ENCODE measurements at regions not wholly inside any gene's neighbourhood (a gene's known extent, or its start where the extent isn't known, plus 50 kb on each side); places are given as distances from the start of the nearest gene placed in this dataset.

GRCh38 chr3:23644099-23644498 is 161.7 kb upstream of the UBE2E1 start:
- Mint-ChIP-seq H3K9me3 (no peaks in the 10 kb centered on the region), H3K4me1 (no peaks in the 10 kb centered on the region)
- ATAC-seq = no peak

GRCh38 chr3:23644676-23645075 is 161.1 kb upstream of the UBE2E1 start:
- Mint-ChIP-seq H3K4me3 (no peak overlapping the region), H3K9me3 (no peaks in the 10 kb centered on the region), H3K36me3 (no peaks in the 10 kb centered on the region), H3K27ac (no peak overlapping the region), H3K4me1 (no peaks in the 10 kb centered on the region)
- DNase-seq (ENCODE audit: low spot score in 2 of 2) (no peak), ATAC-seq (no peak)

More at GRCh38 chr3:23644099-23644498, 161.7 kb upstream of the UBE2E1 start:
- Mint-ChIP-seq H3K4me3 (no peak overlapping the region), H3K27ac (no peak overlapping the region), H3K36me3 (no peaks in the 10 kb centered on the region)
- DNase-seq (ENCODE audit: low spot score in 2 of 2) = no peak

DNA sequence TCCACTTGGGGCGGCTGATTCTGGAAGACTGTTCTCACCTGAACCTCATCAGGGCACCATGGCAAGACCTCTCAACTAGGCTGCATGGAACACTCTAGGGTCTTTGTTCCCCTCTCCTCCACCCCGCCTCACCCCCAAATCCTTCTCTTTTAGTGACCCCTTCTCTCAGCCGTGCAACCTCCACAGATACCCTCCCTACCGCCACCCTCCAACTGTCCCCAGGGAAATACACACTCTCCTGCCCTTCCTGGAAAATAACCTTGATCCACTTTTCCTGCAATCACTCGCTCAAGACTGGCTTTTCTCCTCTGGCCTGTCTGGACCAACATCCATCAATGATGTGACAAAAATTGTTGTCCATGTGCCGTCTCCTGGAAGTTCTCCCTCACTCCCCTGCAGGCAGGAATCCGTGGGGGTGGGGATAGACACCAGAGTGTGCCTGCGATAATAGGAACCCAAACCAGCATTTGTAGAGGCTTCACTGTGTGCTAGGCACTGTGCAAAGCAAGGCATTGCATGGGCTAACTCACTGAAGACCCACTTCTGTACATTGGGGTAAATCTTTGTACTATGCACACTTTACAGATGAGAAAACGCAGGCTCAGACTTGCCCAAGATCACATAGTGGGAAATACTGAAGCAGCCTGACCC is 160.1 kb upstream of the UBE2E1 start:
- Mint-ChIP-seq H3K4me3 (no peak overlapping the region), H3K27ac (no peak overlapping the region), H3K36me3 (no peaks in the 10 kb centered on the region), H3K4me1 (no peaks in the 10 kb centered on the region), H3K9me3 (no peaks in the 10 kb centered on the region)
- DNase-seq (ENCODE audit: low spot score in 2 of 2) (no peak), ATAC-seq (no peak)

DNA sequence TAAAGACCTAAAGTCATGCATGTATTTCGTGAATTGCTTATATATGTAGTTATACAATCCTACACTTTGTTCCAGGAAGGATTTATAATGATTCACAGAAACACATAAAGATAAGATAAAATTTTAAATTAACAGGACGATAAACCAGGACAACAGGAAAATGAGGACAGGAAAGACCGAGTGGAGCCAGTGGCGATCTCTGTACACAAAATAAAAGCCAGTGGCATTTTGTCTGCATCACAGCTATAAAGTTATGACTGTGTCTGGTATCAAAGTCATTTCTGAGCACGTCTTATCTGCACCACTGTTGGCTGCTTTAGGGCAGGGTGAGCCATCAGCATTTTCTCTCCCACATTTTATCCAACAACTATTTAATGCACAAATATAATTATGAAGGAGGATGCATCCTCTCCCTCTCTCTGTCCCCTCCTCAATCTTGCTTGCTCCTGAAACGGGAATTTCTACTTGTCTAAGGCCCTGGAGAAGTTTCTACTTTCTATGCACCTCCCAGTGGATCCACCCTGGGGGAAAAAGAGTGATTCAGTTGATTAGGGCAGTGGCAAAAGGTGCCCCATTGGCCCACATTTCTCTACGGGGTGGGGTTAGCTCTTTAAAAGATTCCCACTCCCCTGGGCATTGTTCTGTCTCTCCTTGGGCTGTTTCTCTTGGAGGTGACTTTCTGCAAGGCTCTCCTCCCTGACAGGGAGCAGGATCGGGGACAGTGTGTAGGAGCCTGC is 159.4 kb upstream of the UBE2E1 start:
- no peak for ATAC-seq
- Mint-ChIP-seq H3K4me1 (no peaks in the 10 kb centered on the region), H3K4me3 (no peak overlapping the region), H3K36me3 (no peaks in the 10 kb centered on the region), H3K27ac (no peak overlapping the region), H3K9me3 (no peaks in the 10 kb centered on the region)
- DNase-seq (ENCODE audit: low spot score in 2 of 2) = no peak

DNA sequence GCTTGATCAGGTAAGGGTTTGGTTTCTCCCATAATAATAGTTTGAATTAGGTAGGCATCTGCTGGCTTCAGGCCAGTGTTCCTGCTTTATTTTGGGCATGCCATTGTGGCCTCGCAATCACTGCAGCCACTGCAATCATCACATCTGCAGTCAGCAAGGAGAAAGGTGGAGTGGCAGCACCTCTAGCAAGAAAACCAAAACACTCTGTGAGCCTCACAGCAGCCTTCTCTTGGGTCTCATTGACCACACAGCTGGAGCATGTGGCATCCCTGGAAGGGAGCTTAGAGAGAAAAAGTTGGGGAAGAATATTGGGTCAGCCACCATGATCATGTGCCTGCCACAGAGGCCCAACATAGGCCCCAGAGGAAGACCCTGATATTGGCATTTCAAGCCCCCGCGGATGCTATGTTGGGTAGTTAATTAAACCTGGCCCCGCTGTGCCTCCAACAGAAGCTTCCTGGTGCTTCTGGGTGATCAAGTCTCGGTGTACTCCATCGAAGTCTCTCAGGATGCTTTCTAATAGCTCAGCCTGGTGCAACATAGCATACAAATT is 158.0 kb upstream of the UBE2E1 start:
- no peaks in the 10 kb centered on the region for H3K36me3 Mint-ChIP-seq
- DNase-seq (ENCODE audit: low spot score in 2 of 2) = no peak
- no peaks in the 10 kb centered on the region for H3K4me1 Mint-ChIP-seq
- H3K27ac Mint-ChIP-seq = no peak overlapping the region
- no peak overlapping the region for H3K4me3 Mint-ChIP-seq
- H3K9me3 Mint-ChIP-seq = no peaks in the 10 kb centered on the region
- ATAC-seq = no peak

GRCh38 chr3:23648326-23648995 is 157.3 kb upstream of the UBE2E1 start:
- H3K27ac Mint-ChIP-seq = no peak overlapping the region
- DNase-seq (ENCODE audit: low spot score in 2 of 2) (no peak), ATAC-seq (no peak)
- no peaks in the 10 kb centered on the region for H3K36me3 Mint-ChIP-seq
- H3K4me3 Mint-ChIP-seq = no peak overlapping the region
- no peaks in the 10 kb centered on the region for H3K9me3 Mint-ChIP-seq
- no peaks in the 10 kb centered on the region for H3K4me1 Mint-ChIP-seq

GRCh38 chr3:23648996-23649395 is 156.8 kb upstream of the UBE2E1 start:
- Mint-ChIP-seq H3K4me3 (no peak overlapping the region), H3K36me3 (no peaks in the 10 kb centered on the region), H3K27ac (no peak overlapping the region), H3K9me3 (no peaks in the 10 kb centered on the region), H3K4me1 (no peaks in the 10 kb centered on the region)
- no peak for DNase-seq (ENCODE audit: low spot score in 2 of 2)
- ATAC-seq = no peak

DNA sequence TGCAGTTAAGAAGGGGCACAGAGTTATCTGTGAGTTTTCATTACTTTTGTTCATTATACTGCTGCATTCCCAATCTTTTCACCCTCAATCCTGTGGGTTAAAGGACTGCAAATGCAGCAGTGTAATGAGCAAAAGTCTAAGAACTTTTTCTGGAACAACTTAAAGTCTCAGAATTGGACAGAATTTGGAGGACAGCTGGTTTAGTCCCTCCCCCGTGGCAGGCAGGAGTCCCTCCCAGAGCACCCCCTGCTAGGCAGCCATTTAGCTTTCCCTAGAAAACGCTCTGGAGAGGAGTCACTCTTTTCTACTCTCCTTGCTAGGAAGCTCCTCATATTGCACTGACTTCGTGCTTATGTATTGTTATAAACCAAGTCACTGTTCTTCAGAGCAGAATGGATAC is 156.3 kb upstream of the UBE2E1 start:
- H3K4me1 Mint-ChIP-seq = no peaks in the 10 kb centered on the region
- no peak overlapping the region for H3K4me3 Mint-ChIP-seq
- ATAC-seq (no peak), DNase-seq (ENCODE audit: low spot score in 2 of 2) (no peak)
- no peak overlapping the region for H3K27ac Mint-ChIP-seq
- no peaks in the 10 kb centered on the region for H3K36me3 Mint-ChIP-seq
- H3K9me3 Mint-ChIP-seq = no peaks in the 10 kb centered on the region

- DNase-seq (ENCODE audit: low spot score in 2 of 2) (no peak), ATAC-seq (no peak)
Observed at GRCh38 chr3:23650371-23651140, 155.2 kb upstream of the UBE2E1 start.

GRCh38 chr3:23653647-23654525 is 151.9 kb upstream of the UBE2E1 start:
- Mint-ChIP-seq H3K9me3 (no peaks in the 10 kb centered on the region), H3K4me1 (no peaks in the 10 kb centered on the region), H3K36me3 (no peaks in the 10 kb centered on the region), H3K27ac (no peak overlapping the region), H3K4me3 (no peak overlapping the region)
- no peak for ATAC-seq
- no peak for DNase-seq (ENCODE audit: low spot score in 2 of 2)

More at GRCh38 chr3:23650371-23651140, 155.2 kb upstream of the UBE2E1 start:
- H3K27ac Mint-ChIP-seq = no peak overlapping the region
- no peaks in the 10 kb centered on the region for H3K4me1 Mint-ChIP-seq
- H3K9me3 Mint-ChIP-seq = no peaks in the 10 kb centered on the region
- H3K36me3 Mint-ChIP-seq = no peaks in the 10 kb centered on the region
- no peak overlapping the region for H3K4me3 Mint-ChIP-seq

GRCh38 chr3:23654571-23654970 is 151.2 kb upstream of the UBE2E1 start:
- no peaks in the 10 kb centered on the region for H3K4me1 Mint-ChIP-seq
- no peaks in the 10 kb centered on the region for H3K36me3 Mint-ChIP-seq
- H3K27ac Mint-ChIP-seq = no peak overlapping the region

GRCh38 chr3:23655749-23656148 is 150.0 kb upstream of the UBE2E1 start:
- H3K27ac Mint-ChIP-seq = no peak overlapping the region
- ATAC-seq (no peak), DNase-seq (ENCODE audit: low spot score in 2 of 2) (no peak)
- H3K9me3 Mint-ChIP-seq = no peaks in the 10 kb centered on the region
- no peaks in the 10 kb centered on the region for H3K36me3 Mint-ChIP-seq
- H3K4me1 Mint-ChIP-seq = no peaks in the 10 kb centered on the region
- H3K4me3 Mint-ChIP-seq = no peak overlapping the region

More at GRCh38 chr3:23654571-23654970, 151.2 kb upstream of the UBE2E1 start:
- Mint-ChIP-seq H3K4me3 (no peak overlapping the region), H3K9me3 (no peaks in the 10 kb centered on the region)
- ATAC-seq (no peak), DNase-seq (ENCODE audit: low spot score in 2 of 2) (no peak)

DNA sequence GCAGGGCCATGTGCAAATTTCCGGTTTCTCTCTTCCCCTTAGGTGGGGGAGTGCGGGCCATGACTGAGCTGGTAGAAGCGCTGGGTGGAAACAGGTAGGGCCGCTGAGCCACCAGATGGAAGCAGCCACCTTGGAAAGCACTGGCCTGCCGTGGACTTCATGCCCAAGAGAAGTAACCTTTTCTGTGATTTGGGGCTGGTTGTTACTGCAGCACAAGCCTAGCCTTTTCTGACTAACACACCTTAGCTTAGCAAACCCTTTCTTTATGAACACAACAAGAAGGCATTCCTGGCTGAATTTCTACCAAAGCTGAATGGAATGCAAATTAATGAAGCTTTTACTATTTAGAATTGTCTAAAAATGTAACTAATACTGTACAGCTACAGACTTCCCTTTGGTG is 149.6 kb upstream of the UBE2E1 start:
- Mint-ChIP-seq H3K4me1 (no peaks in the 10 kb centered on the region), H3K9me3 (no peaks in the 10 kb centered on the region), H3K36me3 (no peaks in the 10 kb centered on the region), H3K27ac (no peak overlapping the region), H3K4me3 (no peak overlapping the region)
- DNase-seq (ENCODE audit: low spot score in 2 of 2) (no peak), ATAC-seq (no peak)

GRCh38 chr3:23656821-23657220 is 148.9 kb upstream of the UBE2E1 start:
- H3K4me1 Mint-ChIP-seq = peaks cover 2% of the 10 kb centered on the region
- H3K36me3 Mint-ChIP-seq = no peaks in the 10 kb centered on the region
- no peaks in the 10 kb centered on the region for H3K9me3 Mint-ChIP-seq
- no peak for DNase-seq (ENCODE audit: low spot score in 2 of 2)
- no peak overlapping the region for H3K27ac Mint-ChIP-seq
- H3K4me3 Mint-ChIP-seq = no peak overlapping the region
- no peak for ATAC-seq
